ENCODE measurements at regions not wholly inside any gene's neighbourhood (a gene's known extent, or its start where the extent isn't known, plus 50 kb on each side); places are given as distances from the start of the nearest gene placed in this dataset.
"Not testable (repeated sequence)": the region's sequence is repeated elsewhere in the genome, so short reads cannot be mapped to it uniquely, and the experiment has no call there.

DNA sequence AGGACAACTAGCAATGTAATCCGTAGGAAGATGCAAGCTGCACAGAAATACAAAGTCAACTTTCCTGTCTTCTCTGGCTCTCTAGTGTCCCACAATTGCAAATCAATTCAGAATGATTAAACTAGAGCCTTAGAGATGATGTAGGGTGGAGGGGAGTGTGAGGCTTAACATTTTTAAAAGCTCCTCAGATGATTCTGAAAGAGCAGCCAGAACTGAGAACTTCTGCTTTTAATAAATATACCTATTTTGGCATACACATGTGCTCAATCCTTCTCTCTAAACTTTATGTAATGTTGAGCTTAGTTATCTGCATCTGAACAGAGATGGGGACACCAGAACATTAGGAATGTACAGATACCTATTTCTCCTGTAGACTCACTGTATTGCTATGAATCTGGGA lies 139.9 kb upstream of the APC start:
- no peak overlapping the region for H3K27ac ChIP-seq (ENCODE audit: low read length)
- no peaks in the 10 kb centered on the region for H3K36me3 ChIP-seq (ENCODE audit: control insufficient read depth in 2 of 2, insufficient read depth in 2 of 2, low read length in 2 of 2)
- no peak overlapping the region for H3K9ac ChIP-seq (ENCODE audit: low read length in 2 of 2)
- H3K4me1 ChIP-seq (ENCODE audit: control insufficient read depth, insufficient read depth, low read length) = peaks cover 9% of the 10 kb centered on the region
- H3K4me3 ChIP-seq (ENCODE audit: low read length in 2 of 2) = no peak overlapping the region
- H3K9me3 ChIP-seq (ENCODE audit: control insufficient read depth in 2 of 2, low read length in 2 of 2) = no peaks in the 10 kb centered on the region
- no peaks in the 10 kb centered on the region for H3K27me3 ChIP-seq (ENCODE audit: control insufficient read depth in 1 of 2, insufficient read depth in 2 of 2, low read length in 2 of 2)

DNA sequence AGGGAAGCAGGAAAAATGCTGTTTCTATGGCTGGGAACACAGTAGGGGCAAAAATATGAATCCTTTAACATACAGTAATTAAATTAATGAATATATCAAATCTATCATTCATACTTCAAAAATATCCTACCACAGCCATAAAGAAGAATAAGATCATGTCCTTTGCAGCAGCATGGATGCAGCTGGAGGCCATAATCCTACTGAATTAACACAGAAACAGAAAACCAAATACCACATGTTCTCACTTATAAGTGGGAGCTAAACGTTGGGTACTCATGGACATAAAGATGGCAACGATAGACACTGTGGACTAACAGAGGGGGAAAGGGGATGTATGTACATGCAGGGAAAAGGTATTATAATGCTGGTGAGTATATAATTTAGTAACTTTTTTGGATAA lies 137.2 kb upstream of the APC start:
- H3K9me3 ChIP-seq (ENCODE audit: control insufficient read depth in 2 of 2, low read length in 2 of 2); H3K36me3 ChIP-seq (ENCODE audit: control insufficient read depth in 2 of 2, insufficient read depth in 2 of 2, low read length in 2 of 2); H3K9ac ChIP-seq (ENCODE audit: low read length in 2 of 2); H3K27ac ChIP-seq (ENCODE audit: low read length); H3K27me3 ChIP-seq (ENCODE audit: control insufficient read depth in 1 of 2, insufficient read depth in 2 of 2, low read length in 2 of 2); H3K4me3 ChIP-seq (ENCODE audit: low read length in 2 of 2); H3K4me1 ChIP-seq (ENCODE audit: control insufficient read depth, insufficient read depth, low read length): not testable (repeated sequence)

DNA sequence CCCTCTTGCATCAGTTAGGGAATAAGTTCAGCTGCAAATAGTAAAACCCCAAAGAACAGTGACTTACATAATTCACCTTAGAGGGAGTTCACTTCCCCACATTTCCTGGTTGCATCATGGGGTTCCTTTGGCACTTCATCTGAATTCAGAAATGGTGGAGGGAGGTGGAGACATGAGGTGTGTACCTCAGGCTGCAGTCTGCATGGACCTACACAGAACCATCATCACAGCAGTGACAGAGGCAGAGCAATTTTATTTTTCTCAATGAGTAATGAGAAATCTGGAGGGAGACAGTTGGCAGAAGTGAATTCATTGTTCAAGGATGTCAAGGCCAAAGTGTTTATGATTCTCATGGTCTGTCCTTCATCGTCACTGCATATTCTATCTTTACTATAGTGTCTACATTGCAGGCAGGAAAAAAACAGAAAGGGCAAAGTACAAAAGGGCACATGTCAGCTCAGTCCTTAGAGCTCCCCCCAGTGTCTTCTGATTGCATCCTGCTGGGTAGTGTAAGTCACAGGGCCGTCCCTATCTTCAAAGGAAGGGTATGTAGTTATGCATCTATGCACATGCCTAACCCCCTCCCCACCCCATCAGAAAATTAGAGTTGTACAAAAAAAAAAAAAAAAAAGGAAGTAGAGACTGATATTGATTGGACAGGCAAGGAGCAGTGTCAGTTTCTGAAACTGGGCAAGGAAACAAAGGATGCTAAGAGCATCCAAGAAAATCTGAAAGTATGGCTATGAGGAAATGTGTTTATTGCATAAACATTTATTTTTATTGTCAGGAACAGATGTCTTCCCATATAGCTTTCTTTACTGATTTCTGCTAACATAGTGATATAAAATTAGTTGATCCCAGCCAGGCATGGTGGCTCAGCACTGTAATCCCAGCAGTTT lies 132.7 kb upstream of the APC start:
- Histone ChIP-seq H3K27ac (ENCODE audit: low read length) (no peak overlapping the region), H3K4me1 (ENCODE audit: control insufficient read depth, insufficient read depth, low read length) (no peaks in the 10 kb centered on the region), H3K9me3 (ENCODE audit: control insufficient read depth in 2 of 2, low read length in 2 of 2) (no peaks in the 10 kb centered on the region), H3K27me3 (ENCODE audit: control insufficient read depth in 1 of 2, insufficient read depth in 2 of 2, low read length in 2 of 2) (no peaks in the 10 kb centered on the region), H3K9ac (ENCODE audit: low read length in 2 of 2) (no peak overlapping the region), H3K4me3 (ENCODE audit: low read length in 2 of 2) (no peak overlapping the region), H3K36me3 (ENCODE audit: control insufficient read depth in 2 of 2, insufficient read depth in 2 of 2, low read length in 2 of 2) (no peaks in the 10 kb centered on the region)

DNA sequence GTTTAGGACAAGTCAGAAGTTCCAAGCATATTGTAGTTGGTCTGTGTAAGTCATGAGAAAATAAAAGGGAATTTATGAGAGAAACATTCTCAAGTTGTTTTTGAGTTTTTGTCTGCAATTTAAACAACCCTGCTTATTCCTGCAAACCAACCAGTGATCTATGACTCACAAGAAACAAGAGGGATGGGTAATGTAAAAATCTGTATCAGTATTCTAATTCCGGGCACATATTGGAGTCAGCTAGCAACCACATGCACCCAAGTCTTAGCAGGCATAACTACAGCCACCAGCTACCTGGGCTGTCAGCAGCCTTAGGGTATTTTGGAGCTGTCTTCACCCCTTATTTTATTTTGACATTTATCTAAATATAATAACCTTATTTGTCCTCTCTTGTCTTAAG lies 128.7 kb upstream of the APC start:
- no peak overlapping the region for H3K27ac ChIP-seq (ENCODE audit: low read length)

DNA sequence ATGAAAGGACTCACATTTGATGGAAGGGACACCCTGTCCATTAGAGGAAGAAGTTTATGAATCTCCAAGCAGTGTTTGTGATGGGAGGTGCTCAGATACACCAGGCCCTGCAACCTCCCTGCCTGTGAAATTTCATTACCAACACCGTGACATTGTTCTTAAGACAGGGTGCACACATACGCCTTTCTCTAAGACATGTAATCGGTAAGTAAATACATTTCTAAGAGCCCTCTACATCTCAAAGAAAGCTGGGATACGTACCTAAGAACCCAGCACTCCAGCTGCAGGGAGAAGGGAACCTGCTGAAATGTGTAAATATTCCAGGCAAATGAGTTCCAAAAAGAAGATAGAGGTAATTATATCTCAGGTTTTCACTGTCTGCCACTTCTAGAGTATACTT lies 125.0 kb upstream of the APC start:
- H3K4me3 ChIP-seq (ENCODE audit: low read length in 2 of 2) = no peak overlapping the region
- no peaks in the 10 kb centered on the region for H3K4me1 ChIP-seq (ENCODE audit: control insufficient read depth, insufficient read depth, low read length)
- no peaks in the 10 kb centered on the region for H3K27me3 ChIP-seq (ENCODE audit: control insufficient read depth in 1 of 2, insufficient read depth in 2 of 2, low read length in 2 of 2)
- no peak overlapping the region for H3K27ac ChIP-seq (ENCODE audit: low read length)
- H3K36me3 ChIP-seq (ENCODE audit: control insufficient read depth in 2 of 2, insufficient read depth in 2 of 2, low read length in 2 of 2) = no peaks in the 10 kb centered on the region
- no peak overlapping the region for H3K9ac ChIP-seq (ENCODE audit: low read length in 2 of 2)
- no peaks in the 10 kb centered on the region for H3K9me3 ChIP-seq (ENCODE audit: control insufficient read depth in 2 of 2, low read length in 2 of 2)

More for the DNA sequence above, 128.7 kb upstream of the APC start:
- H3K9me3 ChIP-seq (ENCODE audit: control insufficient read depth in 2 of 2, low read length in 2 of 2) = no peaks in the 10 kb centered on the region
- no peaks in the 10 kb centered on the region for H3K27me3 ChIP-seq (ENCODE audit: control insufficient read depth in 1 of 2, insufficient read depth in 2 of 2, low read length in 2 of 2)
- H3K36me3 ChIP-seq (ENCODE audit: control insufficient read depth in 2 of 2, insufficient read depth in 2 of 2, low read length in 2 of 2) = no peaks in the 10 kb centered on the region
- no peaks in the 10 kb centered on the region for H3K4me1 ChIP-seq (ENCODE audit: control insufficient read depth, insufficient read depth, low read length)
- no peak overlapping the region for H3K9ac ChIP-seq (ENCODE audit: low read length in 2 of 2)
- no peak overlapping the region for H3K4me3 ChIP-seq (ENCODE audit: low read length in 2 of 2)

DNA sequence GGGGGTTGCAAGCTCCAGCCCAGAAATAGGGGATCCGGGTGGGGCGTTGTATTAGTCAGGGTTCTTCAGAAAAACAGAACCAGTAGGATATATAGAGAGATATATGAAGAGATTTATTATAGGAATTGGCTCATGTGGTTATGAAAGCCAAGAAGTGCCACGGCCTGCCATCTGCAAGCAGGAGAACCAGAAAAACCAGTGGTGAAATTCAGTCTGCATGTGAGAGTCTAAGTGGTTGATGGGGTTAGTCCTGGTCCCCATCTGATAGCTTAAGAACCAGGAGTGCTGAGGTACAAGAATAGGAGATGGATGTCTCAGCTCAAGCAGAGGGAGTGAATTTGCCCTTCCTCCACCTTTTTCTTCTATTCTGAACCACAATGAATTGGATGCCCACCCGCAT lies 123.4 kb upstream of the APC start:
- no peak overlapping the region for H3K27ac ChIP-seq (ENCODE audit: low read length)
- H3K27me3 ChIP-seq (ENCODE audit: control insufficient read depth in 1 of 2, insufficient read depth in 2 of 2, low read length in 2 of 2) = no peaks in the 10 kb centered on the region
- H3K36me3 ChIP-seq (ENCODE audit: control insufficient read depth in 2 of 2, insufficient read depth in 2 of 2, low read length in 2 of 2) = no peaks in the 10 kb centered on the region
- no peaks in the 10 kb centered on the region for H3K4me1 ChIP-seq (ENCODE audit: control insufficient read depth, insufficient read depth, low read length)
- no peaks in the 10 kb centered on the region for H3K9me3 ChIP-seq (ENCODE audit: control insufficient read depth in 2 of 2, low read length in 2 of 2)
- no peak overlapping the region for H3K9ac ChIP-seq (ENCODE audit: low read length in 2 of 2)
- no peak overlapping the region for H3K4me3 ChIP-seq (ENCODE audit: low read length in 2 of 2)

DNA sequence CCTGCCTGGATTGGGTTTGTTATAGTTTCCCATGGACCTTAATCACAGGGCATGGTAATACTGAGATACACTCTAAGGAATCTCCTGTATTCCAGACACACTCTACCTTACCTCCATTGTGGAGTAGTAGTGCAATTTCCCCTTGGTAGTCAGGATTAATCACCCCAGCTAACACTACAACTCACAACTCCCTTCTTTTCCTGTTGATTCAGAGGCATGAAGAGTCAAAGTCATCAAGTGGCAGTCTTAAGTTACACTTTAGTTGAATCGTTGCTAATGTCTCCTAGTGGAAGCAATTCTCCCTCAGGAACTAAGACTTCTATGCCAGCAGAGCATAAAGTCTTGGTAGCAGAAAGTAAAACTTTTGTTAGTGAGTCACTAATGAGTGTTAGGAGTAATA lies 122.7 kb upstream of the APC start:
- H3K36me3 ChIP-seq (ENCODE audit: control insufficient read depth in 2 of 2, insufficient read depth in 2 of 2, low read length in 2 of 2) = no peaks in the 10 kb centered on the region
- no peaks in the 10 kb centered on the region for H3K27me3 ChIP-seq (ENCODE audit: control insufficient read depth in 1 of 2, insufficient read depth in 2 of 2, low read length in 2 of 2)
- no peaks in the 10 kb centered on the region for H3K9me3 ChIP-seq (ENCODE audit: control insufficient read depth in 2 of 2, low read length in 2 of 2)
- H3K9ac ChIP-seq (ENCODE audit: low read length in 2 of 2) = no peak overlapping the region
- no peak overlapping the region for H3K27ac ChIP-seq (ENCODE audit: low read length)
- no peaks in the 10 kb centered on the region for H3K4me1 ChIP-seq (ENCODE audit: control insufficient read depth, insufficient read depth, low read length)
- H3K4me3 ChIP-seq (ENCODE audit: low read length in 2 of 2) = no peak overlapping the region

DNA sequence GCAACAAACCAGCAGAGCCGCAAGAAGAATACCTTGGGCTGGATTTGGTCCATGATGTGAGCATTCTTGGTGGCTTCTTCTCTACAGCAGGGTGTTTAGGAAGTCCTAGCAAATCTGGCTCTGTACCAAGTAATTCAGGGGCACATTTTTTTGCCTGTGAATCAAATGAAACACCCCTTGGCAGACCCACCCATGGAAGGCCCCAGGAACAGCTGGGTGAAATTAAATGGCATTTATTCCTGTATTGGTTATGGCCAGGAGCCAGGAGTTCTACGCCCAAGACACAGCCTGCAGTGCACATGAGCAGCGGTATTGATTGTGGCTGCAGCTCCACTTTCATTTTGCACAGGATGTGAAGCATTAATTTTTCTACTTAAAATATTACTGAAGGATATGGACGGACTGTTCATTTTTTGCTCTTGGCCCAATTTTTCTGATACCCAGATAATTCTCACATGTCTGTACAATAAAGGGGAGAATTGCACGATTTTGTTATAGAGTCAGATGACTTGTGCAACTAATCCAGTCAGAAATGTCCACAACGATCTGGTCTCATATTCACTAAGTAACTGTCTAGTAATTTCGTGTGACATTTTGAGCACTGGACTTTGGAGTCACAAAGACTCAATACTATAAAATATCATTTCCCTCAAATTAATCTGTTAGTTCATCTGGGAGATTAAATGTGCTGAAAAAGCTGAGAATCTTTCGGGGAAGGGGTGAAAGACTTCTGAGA lies 120.7 kb upstream of the APC start:
- H3K4me3 ChIP-seq (ENCODE audit: low read length in 2 of 2) = no peak overlapping the region
- H3K27ac ChIP-seq (ENCODE audit: low read length) = no peak overlapping the region
- no peaks in the 10 kb centered on the region for H3K9me3 ChIP-seq (ENCODE audit: control insufficient read depth in 2 of 2, low read length in 2 of 2)

DNA sequence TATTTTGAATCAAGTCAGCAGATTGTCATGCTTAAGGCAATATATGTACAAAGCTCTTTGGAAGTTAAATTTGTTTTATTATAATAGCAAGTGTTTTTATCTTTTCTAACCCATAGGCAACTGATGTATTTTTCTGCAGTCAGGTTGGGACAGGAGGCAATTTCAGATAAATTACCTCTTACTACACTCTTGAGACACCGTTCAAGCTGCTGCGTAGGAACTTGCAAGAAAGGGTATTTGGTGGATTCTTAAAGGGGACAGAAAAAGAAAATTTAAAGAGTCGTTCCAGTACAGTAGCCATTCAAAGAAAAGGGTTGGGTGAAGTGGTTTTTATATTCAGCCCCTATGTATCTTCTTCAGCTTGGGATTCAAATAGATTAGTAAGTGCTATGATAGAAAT lies 112.4 kb upstream of the APC start:
- no peak overlapping the region for H3K4me3 ChIP-seq (ENCODE audit: low read length in 2 of 2)
- no peaks in the 10 kb centered on the region for H3K36me3 ChIP-seq (ENCODE audit: control insufficient read depth in 2 of 2, insufficient read depth in 2 of 2, low read length in 2 of 2)
- H3K9ac ChIP-seq (ENCODE audit: low read length in 2 of 2) = no peak overlapping the region
- H3K4me1 ChIP-seq (ENCODE audit: control insufficient read depth, insufficient read depth, low read length) = peaks cover 2% of the 10 kb centered on the region
- H3K9me3 ChIP-seq (ENCODE audit: control insufficient read depth in 2 of 2, low read length in 2 of 2) = no peaks in the 10 kb centered on the region
- H3K27me3 ChIP-seq (ENCODE audit: control insufficient read depth in 1 of 2, insufficient read depth in 2 of 2, low read length in 2 of 2) = no peaks in the 10 kb centered on the region
- H3K27ac ChIP-seq (ENCODE audit: low read length) = no peak overlapping the region

More for the DNA sequence above, 120.7 kb upstream of the APC start:
- Histone ChIP-seq H3K36me3 (ENCODE audit: control insufficient read depth in 2 of 2, insufficient read depth in 2 of 2, low read length in 2 of 2) (no peaks in the 10 kb centered on the region), H3K27me3 (ENCODE audit: control insufficient read depth in 1 of 2, insufficient read depth in 2 of 2, low read length in 2 of 2) (no peaks in the 10 kb centered on the region), H3K9ac (ENCODE audit: low read length in 2 of 2) (no peak overlapping the region), H3K4me1 (ENCODE audit: control insufficient read depth, insufficient read depth, low read length) (no peaks in the 10 kb centered on the region)

DNA sequence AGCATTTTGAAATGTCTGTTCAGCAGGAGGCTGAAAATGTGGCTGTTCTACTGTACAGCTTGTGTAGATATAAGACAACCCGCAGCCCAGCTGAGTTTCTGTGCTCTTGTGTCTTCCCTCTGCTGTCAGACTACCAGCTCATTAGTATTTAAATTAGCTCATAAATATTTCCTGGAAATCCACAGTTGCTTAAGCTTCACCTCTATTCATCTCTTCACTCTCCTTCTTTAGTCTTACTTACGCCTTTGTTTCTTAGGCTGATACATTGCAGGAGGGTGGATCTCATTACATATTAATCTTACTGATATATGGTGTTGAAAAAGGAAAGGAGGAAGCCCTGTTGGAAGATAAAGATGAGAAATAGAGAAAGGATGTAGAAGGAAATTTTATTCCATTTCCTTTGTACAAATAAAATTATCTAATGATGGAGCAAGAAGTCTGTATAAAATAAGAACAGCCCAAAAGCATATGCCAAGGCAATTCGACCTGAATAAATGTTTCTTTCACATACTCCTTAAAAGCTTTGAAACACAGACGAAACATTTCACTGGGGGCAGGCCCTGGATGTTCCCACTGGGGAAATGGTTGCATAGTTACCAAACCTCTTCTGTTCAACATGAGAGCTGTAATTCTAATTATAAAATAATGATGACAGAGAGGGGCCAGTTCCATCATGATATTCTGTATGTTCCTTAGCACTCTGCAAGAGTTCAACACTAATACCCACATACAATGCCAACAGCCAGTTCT lies 111.8 kb upstream of the APC start:
- H3K36me3 ChIP-seq (ENCODE audit: control insufficient read depth in 2 of 2, insufficient read depth in 2 of 2, low read length in 2 of 2) = no peaks in the 10 kb centered on the region
- no peaks in the 10 kb centered on the region for H3K9me3 ChIP-seq (ENCODE audit: control insufficient read depth in 2 of 2, low read length in 2 of 2)
- no peak overlapping the region for H3K27ac ChIP-seq (ENCODE audit: low read length)
- H3K4me3 ChIP-seq (ENCODE audit: low read length in 2 of 2) = no peak overlapping the region
- no peak overlapping the region for H3K9ac ChIP-seq (ENCODE audit: low read length in 2 of 2)
- no peaks in the 10 kb centered on the region for H3K27me3 ChIP-seq (ENCODE audit: control insufficient read depth in 1 of 2, insufficient read depth in 2 of 2, low read length in 2 of 2)
- H3K4me1 ChIP-seq (ENCODE audit: control insufficient read depth, insufficient read depth, low read length) = peaks cover 2% of the 10 kb centered on the region
